Stomach (tissue), 8 donors: ENCODE measurements at regions not wholly inside any gene's neighbourhood (a gene's known extent, or its start where the extent isn't known, plus 50 kb on each side); places are given as distances from the start of the nearest gene placed in this dataset.

Experiments used
- DNase-seq, 2 donors: peaks; one replicate each; pipeline versions ENCODE4 v3.0.0 to v3.0.0-alpha.2; 2013 to 2019
- H3K27ac ChIP-seq, 5 donors: fragments of 200-600 bp in 4 of 5; sonication (generic) in 4 of 5; one replicate each; pipeline ENCODE4 v1.5.1; 2013 to 2019; ENCODE audit warnings: mild to moderate bottlenecking in 1 of 5, moderate library complexity in 1 of 5
- H3K27me3 ChIP-seq, 3 donors: fragments of 200-600 bp; sonication (generic); one replicate each; pipeline ENCODE4 v1.5.1; 2017 to 2019; ENCODE audit warnings: mixed run types in 1 of 3
- H3K36me3 ChIP-seq, 4 donors: fragments of 200-600 bp; sonication (generic); 1 replicate in 3 of 4; 2 replicates in 1 of 4; pipeline ENCODE4 v1.5.1; 2016 to 2019
- H3K4me1 ChIP-seq, 4 donors: fragments of 200-600 bp; sonication (generic); one replicate each; pipeline ENCODE4 v1.5.1; 2016 to 2019
- H3K4me3 ChIP-seq, 4 donors: fragments of 200-600 bp; sonication (generic) in 3 of 4; one replicate each; pipeline ENCODE4 v1.5.1; 2016 to 2019; ENCODE audit warnings: mild to moderate bottlenecking in 1 of 4
- H3K9me3 ChIP-seq, 4 donors: fragments of 200-600 bp; sonication (generic); one replicate each; pipeline ENCODE4 v1.5.1; 2016 to 2019
- EP300 ChIP-seq: sonication (generic); formaldehyde crosslinking; IDR thresholded peaks from one replicate; pipeline ENCODE4 v1.6.1; 2017; ENCODE audit warnings: antibody characterized with exemption
- POLR2A ChIP-seq, 4 donors: fragments of 450-650 bp; IDR thresholded peaks; one replicate each; pipeline ENCODE4 v1.6.1; 2016; ENCODE audit warnings: antibody characterized with exemption in 4 of 4, control low read depth in 2 of 4, mild to moderate bottlenecking in 1 of 4, moderate library complexity in 1 of 4
- POLR2AphosphoS5 ChIP-seq, 3 donors: sonication (generic); formaldehyde crosslinking; IDR thresholded peaks; one replicate each; pipeline ENCODE4 v1.6.1; 2016; ENCODE audit warnings: antibody characterized with exemption in 3 of 3
- WGBS, 5 donors: extraction: QIAGEN DNeasy Blood & Tissue Kit in 3 of 5; methylation state at CpG; one replicate each; pipeline versions ENCODE4 v1.1.5 to v1.1.7; 2013 to 2018; 5-methylcytosine and 5-hydroxymethylcytosine counted together
- intact Hi-C: fragments of 100-400 bp; cut with DNase I; formaldehyde crosslinking; loops from one replicate; pipeline ENCODE4 v1.15.1; 2023; ENCODE audit warnings: low total_unique reads
- TF ChIP-seq, protein P1 (sequence below), 7 experiments: fragments of 450-650 bp in 4 of 7; fragments of 200-600 bp in 3 of 7; sonication (generic) in 3 of 7; IDR thresholded peaks; one replicate each; pipeline ENCODE4 v1.5.1; 2016 to 2019; ENCODE audit warnings: antibody characterized with exemption in 7 of 7, control low read depth in 2 of 7, mild to moderate bottlenecking in 1 of 7
- donor health status: healthy with polysubstance abuse.
- donor health status: Bipolar disorder and iron deficiency.
- donor health status: healthy.

DNA sequence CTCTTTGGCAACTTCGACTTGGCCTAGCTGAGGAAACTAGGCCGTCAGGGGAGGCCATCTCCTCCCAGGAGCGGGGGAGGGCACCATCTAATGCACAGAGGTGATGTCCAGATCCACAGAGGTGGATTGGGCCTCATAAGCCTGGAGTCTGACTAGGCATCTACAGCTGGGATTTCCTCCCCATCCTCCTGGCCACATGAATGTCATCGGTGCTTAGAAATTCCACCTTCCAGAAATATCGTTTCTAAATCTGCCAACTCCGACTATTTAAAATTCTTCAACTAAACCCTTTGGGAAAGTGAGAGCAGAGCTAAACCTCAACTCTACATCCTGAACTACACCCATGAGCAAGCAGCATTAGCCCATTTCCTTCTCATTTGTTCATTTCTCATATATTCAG, 118.7 kb downstream of the WNT5A start:
- no peak overlapping the region for H3K27ac ChIP-seq
- WGBS, 5 donors = 79 to 88% (median 87%) methylated on average over 6 of the region's 6 CpGs
- no peaks in the 10 kb centered on the region for H3K4me1 ChIP-seq
- intact Hi-C loops = no loop called here
- no peaks in the 10 kb centered on the region for H3K9me3 ChIP-seq
- no peaks in the 10 kb centered on the region for H3K27me3 ChIP-seq
- no peaks in the 10 kb centered on the region for H3K36me3 ChIP-seq
- no peak for DNase-seq
- TF ChIP-seq, protein P1, sequence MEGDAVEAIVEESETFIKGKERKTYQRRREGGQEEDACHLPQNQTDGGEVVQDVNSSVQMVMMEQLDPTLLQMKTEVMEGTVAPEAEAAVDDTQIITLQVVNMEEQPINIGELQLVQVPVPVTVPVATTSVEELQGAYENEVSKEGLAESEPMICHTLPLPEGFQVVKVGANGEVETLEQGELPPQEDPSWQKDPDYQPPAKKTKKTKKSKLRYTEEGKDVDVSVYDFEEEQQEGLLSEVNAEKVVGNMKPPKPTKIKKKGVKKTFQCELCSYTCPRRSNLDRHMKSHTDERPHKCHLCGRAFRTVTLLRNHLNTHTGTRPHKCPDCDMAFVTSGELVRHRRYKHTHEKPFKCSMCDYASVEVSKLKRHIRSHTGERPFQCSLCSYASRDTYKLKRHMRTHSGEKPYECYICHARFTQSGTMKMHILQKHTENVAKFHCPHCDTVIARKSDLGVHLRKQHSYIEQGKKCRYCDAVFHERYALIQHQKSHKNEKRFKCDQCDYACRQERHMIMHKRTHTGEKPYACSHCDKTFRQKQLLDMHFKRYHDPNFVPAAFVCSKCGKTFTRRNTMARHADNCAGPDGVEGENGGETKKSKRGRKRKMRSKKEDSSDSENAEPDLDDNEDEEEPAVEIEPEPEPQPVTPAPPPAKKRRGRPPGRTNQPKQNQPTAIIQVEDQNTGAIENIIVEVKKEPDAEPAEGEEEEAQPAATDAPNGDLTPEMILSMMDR (IDR thresholded peaks at IDR 0.05) = no peak
- TF ChIP-seq EP300 (no peak), POLR2A (IDR thresholded peaks at IDR 0.05) (no peak), POLR2AphosphoS5 (IDR thresholded peaks at IDR 0.05) (no peak)
- no peak overlapping the region for H3K4me3 ChIP-seq

DNA sequence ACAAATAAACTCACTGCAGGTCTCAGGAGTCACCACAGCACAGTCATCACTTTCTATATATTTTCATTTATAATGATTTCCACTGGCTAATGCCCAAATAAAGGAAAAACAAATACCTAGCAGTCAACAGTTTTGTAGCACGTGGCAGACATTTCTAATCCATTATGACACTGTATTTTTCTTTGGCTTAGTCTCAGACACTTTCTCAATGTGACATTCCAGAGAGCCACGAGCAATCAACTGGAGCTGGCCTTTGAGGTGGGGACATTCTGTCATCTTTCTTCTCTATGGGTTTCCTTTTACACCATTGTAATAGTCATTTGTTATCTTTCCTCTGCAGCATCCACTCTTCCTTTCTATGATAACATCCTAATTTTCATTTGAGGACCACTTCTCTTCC, 119.7 kb downstream of the WNT5A start:
- intact Hi-C loops = no loop called here
- 37 to 56% (median 50%) methylated on average over 2 of the region's 2 CpGs for WGBS, 5 donors
- no peaks in the 10 kb centered on the region for H3K9me3 ChIP-seq
- TF ChIP-seq EP300 = no peak
- no peak for TF ChIP-seq POLR2AphosphoS5 (IDR thresholded peaks at IDR 0.05)
- TF ChIP-seq, protein P1 (IDR thresholded peaks at IDR 0.05) = no peak
- TF ChIP-seq POLR2A (IDR thresholded peaks at IDR 0.05) = no peak
- no peaks in the 10 kb centered on the region for H3K36me3 ChIP-seq
- no peak overlapping the region for H3K4me3 ChIP-seq
- no peak for DNase-seq
- no peaks in the 10 kb centered on the region for H3K4me1 ChIP-seq
- no peaks in the 10 kb centered on the region for H3K27me3 ChIP-seq
- no peak overlapping the region for H3K27ac ChIP-seq

DNA sequence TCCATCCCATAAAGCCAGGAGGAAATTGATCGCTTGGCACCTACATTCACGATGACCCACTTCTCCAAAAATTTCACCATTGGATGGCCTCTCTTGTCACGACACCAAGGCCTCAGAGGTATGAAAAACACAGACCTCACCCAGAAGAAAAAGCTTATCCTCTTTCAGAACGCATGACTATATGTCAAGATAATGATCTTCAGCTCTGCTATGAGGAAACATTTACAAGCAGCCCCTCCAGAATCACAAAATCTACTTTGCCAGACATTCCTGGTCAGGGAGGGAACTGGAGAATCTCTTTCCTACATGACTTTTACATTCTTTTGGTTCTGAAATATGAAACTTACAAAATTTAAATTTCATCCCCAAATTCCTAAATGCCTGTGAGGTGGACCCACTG, 122.7 kb downstream of the WNT5A start:
- intact Hi-C loops = no loop called here
- H3K27me3 ChIP-seq = no peaks in the 10 kb centered on the region
- WGBS, 5 donors = 76 to 82% (median 80%) methylated on average over 4 of the region's 4 CpGs
- no peaks in the 10 kb centered on the region for H3K36me3 ChIP-seq
- no peak overlapping the region for H3K27ac ChIP-seq
- H3K4me3 ChIP-seq = no peak overlapping the region
- no peaks in the 10 kb centered on the region for H3K4me1 ChIP-seq
- TF ChIP-seq, protein P1 (IDR thresholded peaks at IDR 0.05) = no peak
- TF ChIP-seq EP300 (no peak), POLR2A (IDR thresholded peaks at IDR 0.05) (no peak), POLR2AphosphoS5 (IDR thresholded peaks at IDR 0.05) (no peak)
- DNase-seq = no peak
- no peaks in the 10 kb centered on the region for H3K9me3 ChIP-seq

DNA sequence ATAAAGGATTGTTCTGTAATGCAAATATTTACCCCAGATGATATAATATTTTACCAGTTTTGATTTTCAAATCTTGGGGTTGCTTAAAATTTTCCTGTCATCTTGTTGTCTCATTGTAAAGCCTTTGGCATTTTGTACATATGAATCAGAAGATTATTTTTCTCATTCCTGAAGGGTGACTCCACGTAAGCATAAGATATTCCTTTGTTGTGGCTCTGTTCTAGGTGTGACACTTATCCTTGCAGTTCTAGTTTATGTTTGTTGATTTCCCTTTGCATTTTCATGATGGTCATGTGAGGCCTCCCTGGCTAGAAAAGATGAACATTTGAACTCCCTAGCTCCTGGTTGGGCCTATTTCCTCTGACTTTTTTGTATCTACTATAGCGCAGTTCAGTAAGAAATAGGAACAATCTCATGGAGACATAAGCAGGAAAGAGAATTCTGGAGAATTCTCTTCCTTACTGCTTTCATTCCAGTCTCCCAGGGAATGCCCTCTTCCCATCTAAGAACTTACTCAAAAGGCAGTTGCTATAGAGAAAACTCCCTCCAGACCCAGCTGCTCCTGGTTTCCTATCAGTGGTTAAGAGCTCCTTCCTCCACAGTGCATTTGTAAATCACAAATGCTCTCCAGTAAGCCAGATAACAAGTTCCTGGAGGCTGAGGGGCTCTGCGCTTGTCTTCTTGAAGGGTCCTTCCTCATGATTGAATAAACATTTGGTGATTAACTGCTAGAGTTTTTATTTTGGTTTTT, 124.7 kb downstream of the WNT5A start:
- Histone ChIP-seq H3K27me3 (no peaks in the 10 kb centered on the region), H3K27ac (no peak overlapping the region), H3K9me3 (no peaks in the 10 kb centered on the region), H3K4me1 (no peaks in the 10 kb centered on the region), H3K36me3 (no peaks in the 10 kb centered on the region), H3K4me3 (no peak overlapping the region)
- intact Hi-C loops = no loop called here
- 77 to 92% (median 86%) methylated on average over 3 of the region's 3 CpGs for WGBS, 5 donors
- TF ChIP-seq, protein P1 (IDR thresholded peaks at IDR 0.05) = no peak
- TF ChIP-seq EP300 = no peak
- no peak for TF ChIP-seq POLR2AphosphoS5 (IDR thresholded peaks at IDR 0.05)
- TF ChIP-seq POLR2A (IDR thresholded peaks at IDR 0.05) = no peak
- no peak for DNase-seq
